H7 (cell line): ENCODE measurements at regions not wholly inside any gene's neighbourhood (a gene's known extent, or its start where the extent isn't known, plus 50 kb on each side); places are given as distances from the start of the nearest gene placed in this dataset.

ENCODE experiments used
- DNase-seq: peaks from one replicate; pipeline ENCODE4 v3.0.0; 2012
- H3K27me3 ChIP-seq: 2 replicates; pipeline ENCODE4 v1.6.0; 2011; ENCODE audit warnings: mild to moderate bottlenecking, low read length; ENCODE audit not compliant: control insufficient read depth, insufficient read depth
- H3K36me3 ChIP-seq: replicated peaks from 2 replicates; pipeline ENCODE4 v1.5.1; 2011; ENCODE audit warnings: low read length; ENCODE audit not compliant: control insufficient read depth, insufficient read depth
- H3K4me3 ChIP-seq: 2 replicates; pipeline ENCODE4 v1.5.1; 2011; ENCODE audit warnings: low read depth, mild to moderate bottlenecking, control low read depth, low read length, moderate library complexity; ENCODE audit not compliant: insufficient read depth

DNA sequence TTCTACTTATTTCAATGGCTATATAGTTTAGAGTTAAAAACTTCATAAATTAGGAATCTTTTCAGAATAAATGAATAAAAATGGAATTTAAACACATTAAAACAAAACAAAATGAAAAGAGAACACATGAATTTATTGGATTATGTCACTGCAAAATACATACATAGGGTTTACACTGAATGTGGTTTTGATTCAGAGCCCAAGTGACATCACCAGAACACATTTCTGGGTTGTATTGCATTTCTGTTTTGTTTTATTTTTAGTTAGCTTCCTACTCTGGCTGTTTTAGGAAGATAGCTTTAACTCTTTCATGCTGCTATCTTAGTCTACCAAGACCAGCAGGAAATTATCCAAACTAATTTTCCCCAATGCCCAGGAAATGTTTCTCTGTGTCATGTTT is 1935.0 kb downstream of the EFNA5 start:
- no peak for DNase-seq
- Histone ChIP-seq H3K36me3 (no peaks in the 10 kb centered on the region), H3K4me3 (no peak overlapping the region), H3K27me3 (no peaks in the 10 kb centered on the region)

DNA sequence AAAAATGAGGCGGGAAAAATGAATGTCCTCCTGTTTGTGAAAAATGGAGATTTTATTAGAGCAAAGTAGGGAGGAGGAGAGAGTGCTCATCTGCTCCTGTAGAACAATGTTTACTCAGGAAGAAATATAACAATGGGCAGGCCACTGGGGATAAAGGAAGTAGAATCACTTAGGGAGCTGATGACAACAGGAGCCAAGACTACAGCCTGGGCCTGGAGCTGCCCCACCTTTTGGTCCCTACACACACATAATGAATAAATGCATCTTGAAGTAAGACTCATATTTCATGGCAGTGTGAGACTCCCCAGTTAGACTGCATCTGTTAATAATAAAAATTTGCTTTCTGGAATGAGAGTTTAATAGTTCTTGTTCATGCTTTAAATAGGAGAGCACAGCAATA is 1939.8 kb downstream of the EFNA5 start:
- peak; percentile 0 for DNase-seq
- Histone ChIP-seq H3K36me3 (no peaks in the 10 kb centered on the region), H3K27me3 (no peaks in the 10 kb centered on the region)

DNA sequence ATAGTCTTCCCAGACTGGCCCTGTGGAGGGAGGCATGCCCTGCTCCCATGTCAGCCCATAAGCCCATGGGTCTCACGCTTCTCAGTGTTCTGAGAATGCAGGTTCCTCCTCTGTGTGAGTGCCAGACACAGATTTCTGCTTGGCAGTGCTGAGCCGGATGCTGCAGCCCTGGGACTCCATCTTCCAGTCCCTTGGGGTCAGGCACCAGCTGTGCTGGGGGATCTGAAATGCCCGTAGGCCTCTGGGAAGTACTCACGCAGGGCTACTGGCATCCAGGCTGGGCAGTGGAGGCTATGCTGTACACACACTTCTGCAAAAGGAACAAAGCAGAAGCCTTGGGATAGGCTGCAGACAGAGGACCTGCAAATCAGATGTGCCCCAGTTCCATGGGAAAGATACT is 1944.6 kb downstream of the EFNA5 start:
- H3K36me3 ChIP-seq: no peaks in the 10 kb centered on the region
- no peaks in the 10 kb centered on the region for H3K27me3 ChIP-seq
- no peak overlapping the region for H3K4me3 ChIP-seq

More for the DNA sequence above, 1939.8 kb downstream of the EFNA5 start:
- no peak overlapping the region for H3K4me3 ChIP-seq

DNA sequence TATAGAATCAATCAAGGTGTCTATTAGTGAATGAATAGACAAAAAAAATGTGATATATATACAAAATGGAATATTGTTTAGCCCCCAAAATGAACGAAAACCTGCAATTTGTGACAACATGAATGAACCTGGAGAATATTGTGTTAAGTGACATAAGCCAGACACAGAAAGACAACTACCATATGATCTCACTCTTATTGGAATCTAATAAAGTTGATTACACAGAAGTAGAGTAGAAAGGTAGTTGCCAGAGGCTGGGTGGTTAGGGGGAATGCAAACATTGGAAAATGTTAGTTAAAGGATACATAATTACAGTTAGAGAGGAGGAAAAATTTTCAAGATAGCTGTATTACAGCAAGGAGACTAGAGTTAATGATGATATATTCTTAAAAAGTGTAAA is 1962.3 kb downstream of the EFNA5 start:
- no peaks in the 10 kb centered on the region for H3K27me3 ChIP-seq
- no peak for DNase-seq
- no peaks in the 10 kb centered on the region for H3K36me3 ChIP-seq
- H3K4me3 ChIP-seq: no peak overlapping the region

More for the DNA sequence above, 1944.6 kb downstream of the EFNA5 start:
- DNase-seq: no peak

DNA sequence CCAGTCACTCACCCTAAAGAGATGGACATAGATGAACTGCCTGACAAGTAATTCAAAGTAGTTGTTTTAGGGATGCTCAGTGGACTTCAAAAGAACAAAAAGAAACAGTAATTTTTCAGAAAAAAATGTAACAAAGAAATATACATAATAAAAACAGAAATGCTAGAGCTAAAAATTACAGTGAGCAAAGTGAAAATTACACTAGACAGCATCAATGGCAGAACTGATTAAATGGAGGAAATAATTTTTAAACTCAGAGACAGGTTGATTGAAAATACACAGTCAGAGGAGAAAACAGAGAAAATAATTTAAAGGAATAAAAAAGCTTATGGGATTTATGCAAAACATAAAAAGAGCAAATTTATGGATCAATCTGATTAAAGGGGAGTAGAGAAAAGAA is 1968.4 kb downstream of the EFNA5 start:
- no peak for DNase-seq
- H3K27me3 ChIP-seq: no peaks in the 10 kb centered on the region
- no peaks in the 10 kb centered on the region for H3K36me3 ChIP-seq
- H3K4me3 ChIP-seq: no peak overlapping the region

DNA sequence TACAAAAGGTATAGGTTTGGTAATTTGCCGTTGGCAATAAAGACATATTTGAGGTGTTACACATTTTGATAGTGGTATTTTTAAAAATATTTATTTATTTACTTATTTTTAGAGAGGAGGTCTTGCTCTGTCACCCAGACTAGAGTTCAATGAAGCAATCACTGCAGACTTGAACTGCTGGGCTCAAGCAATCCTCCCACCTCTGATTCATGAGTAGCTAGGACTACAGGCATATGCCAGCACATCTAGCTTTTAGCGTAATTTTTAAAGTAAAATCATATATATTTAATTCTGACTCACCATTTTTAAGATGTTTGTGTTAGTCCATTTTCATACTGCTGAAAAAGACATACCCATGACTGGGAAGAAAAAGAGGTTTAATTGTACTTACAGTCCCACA is 1974.3 kb downstream of the EFNA5 start:
- no peak for DNase-seq
- Histone ChIP-seq H3K4me3 (no peak overlapping the region), H3K36me3 (no peaks in the 10 kb centered on the region), H3K27me3 (no peaks in the 10 kb centered on the region)

DNA sequence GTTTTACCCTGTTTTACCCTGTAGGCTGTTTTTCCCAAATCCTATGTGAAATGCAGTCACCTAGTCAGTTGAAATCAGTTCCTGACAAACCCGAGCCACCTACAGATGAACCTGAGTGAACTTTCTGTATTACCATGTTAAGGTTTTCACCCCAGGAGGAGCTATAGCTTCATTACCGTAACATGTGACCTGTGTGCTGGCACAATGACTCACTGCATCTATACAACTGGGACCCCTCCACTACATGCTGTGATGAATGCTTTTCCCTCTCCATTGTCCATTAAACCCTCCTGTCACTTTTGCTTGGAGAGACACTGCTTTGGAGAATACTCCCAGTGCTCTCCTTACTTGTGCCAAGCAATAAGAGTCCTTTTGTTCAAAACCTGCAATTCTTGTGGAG is 1974.8 kb downstream of the EFNA5 start:
- no peak overlapping the region for H3K4me3 ChIP-seq
- peak; percentile 12 for DNase-seq
- no peaks in the 10 kb centered on the region for H3K36me3 ChIP-seq
- no peaks in the 10 kb centered on the region for H3K27me3 ChIP-seq

DNA sequence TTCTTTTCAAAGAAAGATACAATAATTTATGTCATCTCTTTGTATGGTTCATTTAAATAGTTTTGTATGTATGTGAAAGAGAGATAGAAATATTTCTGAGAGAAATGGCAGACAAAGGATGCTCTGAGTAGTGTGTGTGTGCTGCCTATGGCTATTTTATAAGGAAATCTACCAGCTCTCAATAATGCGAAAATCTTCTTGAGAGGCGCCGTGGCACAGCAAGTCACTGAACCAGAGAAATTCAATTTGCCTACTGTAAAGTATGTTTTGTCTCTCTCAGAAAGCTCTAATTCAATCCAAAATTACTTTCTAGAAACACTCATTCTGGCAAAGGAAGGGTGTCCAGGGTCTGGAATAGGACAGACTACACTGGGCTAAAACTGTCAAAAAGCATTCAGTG is 1981.1 kb downstream of the EFNA5 start:
- H3K4me3 ChIP-seq: no peak overlapping the region
- no peaks in the 10 kb centered on the region for H3K36me3 ChIP-seq
- DNase-seq: no peak
- no peaks in the 10 kb centered on the region for H3K27me3 ChIP-seq

DNA sequence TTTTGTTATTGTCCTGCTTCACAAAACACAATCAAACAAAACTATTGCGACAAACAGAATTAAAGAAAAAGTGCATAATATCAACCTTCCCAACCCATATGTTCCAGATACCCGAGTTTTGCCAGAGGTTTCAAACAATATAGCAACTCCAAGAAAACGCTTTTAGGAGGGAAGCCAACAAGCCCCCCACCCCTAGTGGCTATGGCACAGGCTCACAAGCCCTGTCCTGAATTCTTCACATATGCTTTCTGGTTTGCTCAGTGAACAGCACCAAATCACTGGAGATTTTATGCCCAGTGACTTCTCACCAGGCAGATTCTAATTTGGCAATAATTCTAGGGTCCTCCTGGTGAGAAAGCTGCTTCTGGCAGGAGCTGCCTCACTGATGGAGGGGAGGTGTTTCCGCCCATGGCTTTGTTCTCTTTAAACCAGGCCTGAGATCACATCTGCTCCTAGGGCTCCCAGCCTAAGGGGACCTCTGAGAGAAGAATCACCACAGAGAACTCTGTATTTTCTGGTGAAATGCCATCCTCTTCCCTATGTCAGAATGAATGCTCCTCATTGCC is 1982.4 kb downstream of the EFNA5 start:
- Histone ChIP-seq H3K36me3 (no peaks in the 10 kb centered on the region), H3K27me3 (no peaks in the 10 kb centered on the region), H3K4me3 (no peak overlapping the region)
- peak; percentile 4 for DNase-seq

DNA sequence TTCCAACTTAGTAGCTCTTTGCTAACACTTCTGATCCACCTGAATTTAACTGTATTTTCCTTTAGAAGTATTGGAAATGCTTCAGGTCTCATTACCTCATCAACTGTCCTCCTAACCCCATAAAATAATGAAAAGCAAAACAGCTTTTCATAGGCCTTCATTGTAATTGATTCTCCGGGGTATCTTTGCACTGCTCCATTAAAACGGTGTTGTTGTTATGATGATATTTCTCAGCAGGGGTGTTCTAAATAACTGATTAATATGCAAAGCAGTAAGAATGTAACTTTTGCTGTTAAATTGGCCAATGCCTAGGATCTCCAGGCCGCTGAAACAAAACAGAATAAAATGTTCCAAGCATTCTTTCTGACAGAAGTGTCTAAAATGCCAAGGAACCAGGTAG is 1983.2 kb downstream of the EFNA5 start:
- Histone ChIP-seq H3K27me3 (no peaks in the 10 kb centered on the region), H3K36me3 (no peaks in the 10 kb centered on the region), H3K4me3 (no peak overlapping the region)
- peak; percentile 1 for DNase-seq

DNA sequence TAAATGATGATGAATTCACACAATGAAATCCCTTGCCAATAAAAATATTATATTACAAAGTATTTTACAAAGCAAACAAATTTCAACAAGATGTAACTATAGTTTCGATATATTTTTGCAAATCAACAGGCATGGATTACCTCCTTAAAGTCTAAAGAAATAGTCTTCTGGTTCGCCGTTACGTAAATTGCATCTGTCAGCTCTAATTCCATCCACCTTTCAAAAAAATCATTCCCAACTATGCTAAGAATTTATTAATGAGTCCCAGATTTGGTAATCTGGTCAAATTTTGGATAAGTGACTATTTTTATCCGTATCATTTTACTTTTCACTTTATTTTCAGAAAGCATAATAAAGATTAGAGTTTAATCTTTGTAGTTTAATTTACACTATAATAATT is 1984.9 kb downstream of the EFNA5 start:
- Histone ChIP-seq H3K36me3 (no peaks in the 10 kb centered on the region), H3K4me3 (no peak overlapping the region), H3K27me3 (no peaks in the 10 kb centered on the region)
- DNase-seq: no peak

DNA sequence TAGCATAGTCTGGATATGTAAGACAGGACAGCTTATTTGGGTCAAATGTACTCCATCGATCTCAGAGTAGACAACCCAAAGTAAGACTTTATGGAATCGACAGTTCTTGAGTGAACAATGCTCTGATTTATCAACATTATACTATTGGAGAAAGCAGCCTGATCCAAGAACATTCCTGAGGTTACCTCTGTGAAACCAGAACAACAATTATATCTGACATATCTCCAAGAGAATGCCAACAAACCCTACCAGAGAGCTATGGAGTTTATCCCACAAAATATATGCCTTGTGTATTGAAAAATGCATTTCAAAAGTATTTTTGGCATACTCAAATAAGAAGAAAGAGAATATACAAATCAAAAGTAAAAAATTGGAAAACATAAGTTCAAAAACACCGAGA is 1985.9 kb downstream of the EFNA5 start:
- Histone ChIP-seq H3K4me3 (no peak overlapping the region), H3K27me3 (no peaks in the 10 kb centered on the region), H3K36me3 (no peaks in the 10 kb centered on the region)
- DNase-seq: no peak

DNA sequence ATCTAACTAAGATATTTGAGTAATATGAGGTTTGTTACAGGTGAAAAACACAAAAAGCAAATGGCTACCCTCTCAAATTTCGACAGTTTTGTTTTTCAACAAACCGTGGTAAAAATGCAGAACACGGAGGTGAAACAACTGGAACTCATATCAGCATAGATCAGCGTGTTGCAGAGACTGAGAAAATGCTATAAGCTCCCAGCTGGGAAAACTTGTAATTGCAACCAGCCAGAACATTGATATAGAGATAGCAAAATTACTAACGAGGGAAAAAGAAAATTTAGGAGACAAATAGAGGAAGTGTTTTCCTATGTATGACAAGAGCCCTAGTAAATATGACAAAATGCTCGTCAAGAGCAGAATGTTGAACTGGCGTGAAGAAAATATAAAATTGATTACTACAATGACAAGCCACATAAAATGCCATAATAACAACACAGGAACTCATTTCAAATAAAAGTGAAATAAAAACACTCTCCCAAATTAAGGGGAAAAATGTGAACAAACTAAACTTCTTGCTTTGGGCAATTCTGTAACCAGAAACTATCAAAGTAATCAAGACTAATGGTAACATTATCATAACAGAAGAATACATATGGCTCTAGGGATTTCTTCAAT is 1989.8 kb downstream of the EFNA5 start:
- DNase-seq: no peak
- no peak overlapping the region for H3K4me3 ChIP-seq
- H3K27me3 ChIP-seq: no peaks in the 10 kb centered on the region
- no peaks in the 10 kb centered on the region for H3K36me3 ChIP-seq

DNA sequence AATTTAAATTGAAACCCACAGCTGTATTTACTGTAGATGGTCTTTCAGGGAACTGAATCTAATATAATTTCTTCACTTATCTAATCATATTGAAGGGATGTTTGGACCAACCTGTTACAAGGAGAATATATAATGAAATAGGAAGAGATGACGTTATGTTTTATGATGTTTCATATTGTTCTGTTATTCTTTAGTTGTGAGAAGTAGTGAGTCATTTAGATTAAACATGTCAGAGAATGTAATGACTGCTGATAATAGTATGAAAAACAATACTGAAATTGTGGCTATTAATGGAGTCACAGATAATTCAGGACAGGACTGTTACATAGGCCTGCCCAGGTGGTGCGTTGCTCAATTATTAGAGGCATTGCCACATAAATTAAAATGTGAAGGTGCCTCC is 1993.4 kb downstream of the EFNA5 start:
- no peak for DNase-seq

DNA sequence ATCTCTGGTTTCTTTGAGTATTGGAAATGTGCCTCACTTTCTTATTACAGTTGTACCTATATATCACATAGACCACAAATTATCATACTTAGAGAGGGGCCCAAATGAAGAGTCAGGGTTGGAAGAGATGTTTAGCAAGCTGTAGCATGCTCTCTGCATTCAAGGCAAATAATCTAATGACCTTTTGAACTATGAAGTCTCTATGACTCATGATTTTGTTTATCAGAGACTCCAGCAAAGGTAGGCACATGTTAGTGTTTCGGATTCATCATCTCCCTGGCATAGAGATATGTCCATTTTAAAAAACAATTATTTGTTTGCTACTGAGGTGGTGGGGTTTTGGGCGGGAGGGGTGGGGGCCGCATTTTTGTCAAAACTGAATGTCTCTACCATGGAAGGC is 2000.1 kb downstream of the EFNA5 start:
- Histone ChIP-seq H3K4me3 (no peak overlapping the region), H3K27me3 (no peaks in the 10 kb centered on the region), H3K36me3 (no peaks in the 10 kb centered on the region)
- DNase-seq: no peak

More for the DNA sequence above, 1993.4 kb downstream of the EFNA5 start:
- H3K4me3 ChIP-seq: no peak overlapping the region
- H3K27me3 ChIP-seq: no peaks in the 10 kb centered on the region
- no peaks in the 10 kb centered on the region for H3K36me3 ChIP-seq

DNA sequence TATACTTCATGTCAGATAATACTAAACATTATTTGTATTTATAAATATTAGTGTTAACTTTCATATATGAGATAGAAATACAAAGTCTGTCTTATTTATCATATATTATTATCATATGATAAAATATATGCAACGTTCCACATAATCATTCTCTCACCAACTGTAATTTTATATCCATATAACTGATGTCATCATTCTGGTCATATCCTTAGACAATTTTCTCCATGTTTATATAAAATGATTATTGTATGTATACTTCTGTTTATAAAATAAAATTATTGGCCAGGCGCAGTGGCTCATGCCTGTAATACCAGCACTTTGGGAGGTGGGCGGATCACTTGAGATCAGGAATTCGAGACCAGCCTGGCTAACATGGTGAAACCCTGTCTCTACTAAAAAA is 2007.1 kb downstream of the EFNA5 start:
- Histone ChIP-seq H3K27me3 (no peaks in the 10 kb centered on the region), H3K36me3 (no peaks in the 10 kb centered on the region), H3K4me3 (no peak overlapping the region)
- no peak for DNase-seq
